SK-N-SH treated with all-trans-retinoic acid at 6 μM for 48 hours (cell line): ENCODE measurements at regions not wholly inside any gene's neighbourhood (a gene's known extent, or its start where the extent isn't known, plus 50 kb on each side); places are given as distances from the start of the nearest gene placed in this dataset.

Experiments used
- ATAC-seq: fragments of 200-7000 bp; cut with Tn5 transposase; 3 replicates; pipeline ENCODE4 v1.9.1; 2020; ENCODE audit warnings: mild to moderate bottlenecking, moderate library complexity
- BACH2 ChIP-seq: fragments of 250-450 bp; sonication (Bioruptor Pico); IDR thresholded peaks from 2 replicates; pipeline ENCODE4 v1.9.0; 2021; ENCODE audit warnings: mild to moderate bottlenecking, borderline replicate concordance
- CSDC2 ChIP-seq: fragments of 250-450 bp; sonication (Bioruptor Pico); IDR thresholded peaks from 2 replicates; pipeline ENCODE4 v1.5.0; 2020; ENCODE audit warnings: mild to moderate bottlenecking, moderate library complexity
- CSRNP3 ChIP-seq: fragments of 250-450 bp; sonication (Bioruptor Pico); IDR thresholded peaks from 2 replicates; pipeline ENCODE4 v1.5.1; 2021; ENCODE audit warnings: mild to moderate bottlenecking, moderate library complexity
- ESRRG ChIP-seq: fragments of 250-450 bp; sonication (Bioruptor Pico); IDR thresholded peaks from 2 replicates; pipeline ENCODE4 v1.6.1; 2021; ENCODE audit warnings: mild to moderate bottlenecking
- GLIS3 ChIP-seq: fragments of 250-450 bp; sonication (Bioruptor Pico); IDR thresholded peaks from 2 replicates; pipeline ENCODE4 v1.5.0; 2020; ENCODE audit warnings: mild to moderate bottlenecking, moderate library complexity
- ISL1 ChIP-seq: fragments of 250-450 bp; sonication (Bioruptor Pico); IDR thresholded peaks from 2 replicates; pipeline ENCODE4 v2.1.2; 2022; ENCODE audit warnings: mild to moderate bottlenecking, moderate library complexity
- PATZ1 ChIP-seq: fragments of 250-450 bp; sonication (Bioruptor Pico); IDR thresholded peaks from 2 replicates; pipeline ENCODE4 v1.8.0; 2020; ENCODE audit warnings: mild to moderate bottlenecking, moderate library complexity, borderline replicate concordance
- POU6F1 ChIP-seq: fragments of 250-450 bp; sonication (Bioruptor Pico); IDR thresholded peaks from 2 replicates; pipeline ENCODE4 v1.8.0; 2021; ENCODE audit warnings: low read depth, mild to moderate bottlenecking, moderate library complexity, borderline replicate concordance
- PPARA ChIP-seq: fragments of 250-450 bp; sonication (Bioruptor Pico); IDR thresholded peaks from 2 replicates; pipeline ENCODE4 v1.5.0; 2020; ENCODE audit warnings: mild to moderate bottlenecking, borderline replicate concordance
- SNAI2 ChIP-seq: fragments of 250-450 bp; sonication (Bioruptor Pico); IDR thresholded peaks from 2 replicates; pipeline ENCODE4 v1.5.0; 2020; ENCODE audit warnings: mild to moderate bottlenecking, moderate library complexity
- TCF4 ChIP-seq: fragments of 250-450 bp; sonication (Bioruptor Pico); IDR thresholded peaks from 2 replicates; pipeline ENCODE4 v1.8.0; 2021; ENCODE audit warnings: mild to moderate bottlenecking, moderate library complexity, borderline replicate concordance
- TOX ChIP-seq: fragments of 250-450 bp; sonication (Bioruptor Pico); IDR thresholded peaks from 2 replicates; pipeline ENCODE4 v1.8.0; 2021; ENCODE audit warnings: mild to moderate bottlenecking, moderate library complexity, borderline replicate concordance
- TSHZ2 ChIP-seq: fragments of 250-450 bp; sonication (Bioruptor Pico); IDR thresholded peaks from 2 replicates; pipeline ENCODE4 v1.5.0; 2020; ENCODE audit warnings: mild to moderate bottlenecking, moderate library complexity
- ZC3H10 ChIP-seq: fragments of 250-450 bp; sonication (Bioruptor Pico); IDR thresholded peaks from 2 replicates; pipeline ENCODE4 v1.5.1; 2021; ENCODE audit warnings: mild to moderate bottlenecking, moderate library complexity
- ZFP3 ChIP-seq: fragments of 250-450 bp; sonication (Bioruptor Pico); IDR thresholded peaks from 2 replicates; pipeline ENCODE4 v1.5.0; 2020; ENCODE audit warnings: mild to moderate bottlenecking, moderate library complexity
- ZFP30 ChIP-seq: fragments of 450-650 bp; formaldehyde crosslinking; IDR thresholded peaks from 2 replicates; pipeline ENCODE4 v1.5.0; 2022; ENCODE audit warnings: mild to moderate bottlenecking, moderate library complexity
- ZNF565 ChIP-seq: fragments of 450-650 bp; formaldehyde crosslinking; conservative IDR thresholded peaks from 2 replicates; pipeline ENCODE4 v1.5.0; 2020; ENCODE audit warnings: low read depth, mild to moderate bottlenecking, moderate library complexity
- ZNF70 ChIP-seq: fragments of 450-650 bp; formaldehyde crosslinking; IDR thresholded peaks from 2 replicates; pipeline ENCODE4 v1.5.0; 2020; ENCODE audit warnings: mild to moderate bottlenecking, moderate library complexity

GRCh38 chr4:164239433-164239832, 514.5 kb upstream of the SMIM31 start:
- TF ChIP-seq ZNF565 (CRISPR knock-in tag) = no peak
- TF ChIP-seq BACH2 (CRISPR knock-in tag) = no peak
- no peak for TF ChIP-seq ZFP30 (CRISPR knock-in tag)
- no peak for TF ChIP-seq CSRNP3 (CRISPR knock-in tag)
- TF ChIP-seq ZNF70 (CRISPR knock-in tag) = no peak
- no peak for TF ChIP-seq ISL1 (CRISPR knock-in tag)
- TF ChIP-seq PATZ1 (CRISPR knock-in tag) = no peak
- TF ChIP-seq ZC3H10 = no peak
- no peak for TF ChIP-seq SNAI2 (CRISPR knock-in tag)
- TF ChIP-seq TCF4 = no peak
- TF ChIP-seq TSHZ2 (CRISPR knock-in tag) = no peak
- TF ChIP-seq POU6F1 (CRISPR knock-in tag) = no peak
- no peak for TF ChIP-seq ZFP3
- no peak for TF ChIP-seq ESRRG (CRISPR knock-in tag)
- no peak for ATAC-seq

GRCh38 chr4:164239976-164240375, 514.0 kb upstream of the SMIM31 start:
- ATAC-seq = no peak
- TF ChIP-seq PPARA (CRISPR knock-in tag) = no peak
- TF ChIP-seq PATZ1 (CRISPR knock-in tag) = no peak
- TF ChIP-seq TOX (CRISPR knock-in tag) = no peak
- TF ChIP-seq GLIS3 = no peak
- TF ChIP-seq ZNF565 (CRISPR knock-in tag) = no peak
- TF ChIP-seq POU6F1 (CRISPR knock-in tag) = no peak

GRCh38 chr4:164251257-164251656, 502.7 kb upstream of the SMIM31 start:
- TF ChIP-seq ZFP3 (no peak), CSDC2 (CRISPR knock-in tag) (no peak), POU6F1 (CRISPR knock-in tag) (no peak)

More at GRCh38 chr4:164251257-164251656, 502.7 kb upstream of the SMIM31 start:
- ATAC-seq = no peak
